Trophoblast cell (in vitro differentiated cells and primary cell): ENCODE measurements at regions not wholly inside any gene's neighbourhood (a gene's known extent, or its start where the extent isn't known, plus 50 kb on each side); places are given as distances from the start of the nearest gene placed in this dataset.

Experiments
- DNase-seq, 2 donors: peaks; one replicate each; pipeline ENCODE4 v3.0.0-alpha.2; 2016
- H2AFZ ChIP-seq: 2 replicates; pipeline ENCODE4 v1.6.1; 2013; ENCODE audit warnings: low read length, moderate library complexity, mild to moderate bottlenecking; ENCODE audit not compliant: insufficient read depth, poor library complexity
- H2AK5ac ChIP-seq: 2 replicates; pipeline ENCODE4 v1.6.1; 2013; ENCODE audit warnings: mild to moderate bottlenecking, low read length
- H2BK120ac ChIP-seq: 2 replicates; pipeline ENCODE4 v1.6.1; 2013; ENCODE audit warnings: low read length, mild to moderate bottlenecking, moderate library complexity; ENCODE audit not compliant: insufficient read depth, poor library complexity
- H2BK12ac ChIP-seq: 2 replicates; pipeline ENCODE4 v1.6.1; 2013; ENCODE audit warnings: mild to moderate bottlenecking, low read length, moderate library complexity
- H2BK5ac ChIP-seq: 2 replicates; pipeline ENCODE4 v1.6.1; 2013; ENCODE audit warnings: low read length, low read depth, moderate library complexity, mild to moderate bottlenecking; ENCODE audit not compliant: poor library complexity
- H3K14ac ChIP-seq: 2 replicates; pipeline ENCODE4 v1.6.1; 2013; ENCODE audit warnings: mild to moderate bottlenecking, low read length
- H3K18ac ChIP-seq: 2 replicates; pipeline ENCODE4 v1.6.1; 2013; ENCODE audit warnings: mild to moderate bottlenecking, low read length
- H3K23ac ChIP-seq: 2 replicates; pipeline ENCODE4 v1.6.1; 2013; ENCODE audit warnings: low read length
- H3K27ac ChIP-seq: 2 replicates; pipeline ENCODE4 v1.5.1; 2013; ENCODE audit warnings: low read depth, mild to moderate bottlenecking, inconsistent platforms, low read length, moderate library complexity
- H3K27me3 ChIP-seq: 2 replicates; pipeline ENCODE4 v1.6.1; 2013; ENCODE audit warnings: inconsistent platforms, mild to moderate bottlenecking, low read length, moderate library complexity; ENCODE audit not compliant: insufficient read depth
- H3K36me3 ChIP-seq, 2 experiments: 1 replicate in 1 of 2; 2 replicates in 1 of 2; pipeline ENCODE4 v1.6.1; 2013; ENCODE audit warnings: low read length in 2 of 2, mild to moderate bottlenecking in 2 of 2, moderate library complexity in 1 of 2; ENCODE audit not compliant: insufficient read depth in 2 of 2, control insufficient read depth in 1 of 2
- H3K4ac ChIP-seq: 2 replicates; pipeline ENCODE4 v1.6.1; 2013; ENCODE audit warnings: low read depth, mild to moderate bottlenecking, low read length, moderate library complexity
- H3K4me1 ChIP-seq, 2 experiments: 1 replicate in 1 of 2; 2 replicates in 1 of 2; pipeline ENCODE4 v1.6.1; 2013; ENCODE audit warnings: low read length in 2 of 2, mild to moderate bottlenecking in 2 of 2, moderate library complexity in 1 of 2; ENCODE audit not compliant: insufficient read depth in 2 of 2, control insufficient read depth in 1 of 2
- H3K4me2 ChIP-seq: 2 replicates; pipeline ENCODE4 v1.6.1; 2013; ENCODE audit warnings: inconsistent platforms, mild to moderate bottlenecking, low read length, moderate library complexity
- H3K4me3 ChIP-seq: 2 replicates; pipeline ENCODE4 v1.5.1; 2013; ENCODE audit warnings: mild to moderate bottlenecking, low read depth, low read length, inconsistent platforms
- H3K79me1 ChIP-seq: one replicate; pipeline ENCODE4 v1.6.1; 2013; ENCODE audit warnings: low read length
- H3K79me2 ChIP-seq: 2 replicates; pipeline ENCODE4 v1.6.1; 2013; ENCODE audit warnings: low read length, mild to moderate bottlenecking; ENCODE audit not compliant: control insufficient read depth, insufficient read depth, poor library complexity
- H3K9ac ChIP-seq: 2 replicates; pipeline ENCODE4 v1.6.1; 2013; ENCODE audit warnings: mild to moderate bottlenecking, low read length
- H3K9me3 ChIP-seq: 2 replicates; pipeline ENCODE4 v1.6.1; 2013; ENCODE audit warnings: low read depth, mild to moderate bottlenecking, control low read depth, inconsistent platforms, low read length; ENCODE audit not compliant: insufficient read depth
- H4K12ac ChIP-seq: 2 replicates; pipeline ENCODE4 v1.6.1; 2013; ENCODE audit warnings: low read depth, mild to moderate bottlenecking, low read length, moderate library complexity
- H4K8ac ChIP-seq: 2 replicates; pipeline ENCODE4 v1.6.1; 2013; ENCODE audit warnings: low read depth, mild to moderate bottlenecking, low read length, moderate library complexity
- H4K91ac ChIP-seq: one replicate; pipeline ENCODE4 v1.6.1; 2013; ENCODE audit warnings: low read depth, mild to moderate bottlenecking, low read length, moderate library complexity
- WGBS: extraction: QIAGEN DNeasy Blood & Tissue Kit; methylation state at CpG from one replicate; pipeline ENCODE4 v1.1.7; 2013; ENCODE audit warnings: missing lambda C conversion rate; ENCODE audit not compliant: insufficient read length, insufficient coverage; ENCODE audit errors: extremely low coverage; 5-methylcytosine and 5-hydroxymethylcytosine counted together

GRCh38 chr12:5184186-5184585 lies 140.5 kb downstream of the KCNA5 start:
- WGBS: no CpG with 5 or more reads among the region's 5 CpGs
- Histone ChIP-seq H3K79me1 (no peaks in the 10 kb centered on the region), H3K9ac (no peak overlapping the region), H3K4me1 (no peaks in the 10 kb centered on the region), H3K4me2 (no peak overlapping the region), H3K79me2 (no peaks in the 10 kb centered on the region), H2BK5ac (no peak overlapping the region), H2BK120ac (no peak overlapping the region), H3K4ac (no peak overlapping the region), H3K27ac (no peak overlapping the region), H3K18ac (no peak overlapping the region), H3K23ac (no peak overlapping the region), H3K14ac (no peak overlapping the region), H2AFZ (no peak overlapping the region), H2BK12ac (no peak overlapping the region), H3K9me3 (peaks cover 1% of the 10 kb centered on the region), H3K36me3 (no peaks in the 10 kb centered on the region), H4K8ac (no peak overlapping the region), H4K12ac (no peak overlapping the region), H3K4me3 (no peak overlapping the region), H2AK5ac (no peak overlapping the region), H3K27me3 (no peaks in the 10 kb centered on the region), H4K91ac (no peak overlapping the region)
- no peak for DNase-seq

- Histone ChIP-seq H2BK5ac (no peak overlapping the region), H3K9ac (no peak overlapping the region), H2AFZ (no peak overlapping the region), H3K9me3 (peaks cover 1% of the 10 kb centered on the region), H4K91ac (no peak overlapping the region), H4K12ac (no peak overlapping the region), H3K4me2 (no peak overlapping the region), H2BK12ac (no peak overlapping the region), H3K14ac (no peak overlapping the region), H2BK120ac (no peak overlapping the region), H3K27ac (no peak overlapping the region), H3K4ac (no peak overlapping the region), H3K79me2 (no peaks in the 10 kb centered on the region), H3K4me1 (no peaks in the 10 kb centered on the region), H3K4me3 (no peak overlapping the region), H3K18ac (no peak overlapping the region), H3K27me3 (no peaks in the 10 kb centered on the region), H2AK5ac (no peak overlapping the region), H3K79me1 (no peaks in the 10 kb centered on the region), H3K36me3 (no peaks in the 10 kb centered on the region), H4K8ac (no peak overlapping the region), H3K23ac (no peak overlapping the region)
- DNase-seq: no peak
- WGBS: no CpG with 5 or more reads among the region's 8 CpGs
Observed at GRCh38 chr12:5185435-5186069, 141.9 kb downstream of the KCNA5 start.

GRCh38 chr12:5186715-5187114 lies 143.0 kb downstream of the KCNA5 start:
- H3K23ac ChIP-seq: no peak overlapping the region
- no peak overlapping the region for H3K4me2 ChIP-seq
- H3K9ac ChIP-seq: no peak overlapping the region
- H3K27ac ChIP-seq: no peak overlapping the region
- H3K4me3 ChIP-seq: no peak overlapping the region
- H3K9me3 ChIP-seq: peaks cover 1% of the 10 kb centered on the region
- H4K8ac ChIP-seq: no peak overlapping the region
- no peak for DNase-seq
- H2AK5ac ChIP-seq: no peak overlapping the region
- H2AFZ ChIP-seq: no peak overlapping the region
- H3K27me3 ChIP-seq: no peaks in the 10 kb centered on the region
- H3K14ac ChIP-seq: no peak overlapping the region
- H2BK5ac ChIP-seq: no peak overlapping the region
- H3K79me2 ChIP-seq: no peaks in the 10 kb centered on the region
- WGBS: no CpG with 5 or more reads among the region's 4 CpGs
- H3K79me1 ChIP-seq: no peaks in the 10 kb centered on the region
- no peak overlapping the region for H3K18ac ChIP-seq
- no peaks in the 10 kb centered on the region for H3K36me3 ChIP-seq
- H2BK120ac ChIP-seq: no peak overlapping the region
- H2BK12ac ChIP-seq: no peak overlapping the region
- no peaks in the 10 kb centered on the region for H3K4me1 ChIP-seq
- H4K91ac ChIP-seq: no peak overlapping the region
- no peak overlapping the region for H4K12ac ChIP-seq
- H3K4ac ChIP-seq: no peak overlapping the region

GRCh38 chr12:5187136-5187535 lies 143.5 kb downstream of the KCNA5 start:
- H4K12ac ChIP-seq: no peak overlapping the region
- no peak overlapping the region for H2AFZ ChIP-seq
- no peak overlapping the region for H4K8ac ChIP-seq
- peaks cover 1% of the 10 kb centered on the region for H3K9me3 ChIP-seq
- H3K23ac ChIP-seq: no peak overlapping the region
- H3K79me1 ChIP-seq: no peaks in the 10 kb centered on the region
- no peak overlapping the region for H2BK120ac ChIP-seq
- no peak overlapping the region for H3K18ac ChIP-seq
- H2BK12ac ChIP-seq: no peak overlapping the region
- no peak overlapping the region for H4K91ac ChIP-seq
- H3K14ac ChIP-seq: no peak overlapping the region
- no peak overlapping the region for H2BK5ac ChIP-seq
- H3K4me2 ChIP-seq: no peak overlapping the region
- H3K27ac ChIP-seq: no peak overlapping the region
- H3K79me2 ChIP-seq: no peaks in the 10 kb centered on the region
- no peak overlapping the region for H3K9ac ChIP-seq
- peaks cover 0 to 1% of the 10 kb centered on the region in 2 experiments for H3K4me1 ChIP-seq
- WGBS: no CpG with 5 or more reads among the region's 2 CpGs
- no peaks in the 10 kb centered on the region for H3K36me3 ChIP-seq
- H2AK5ac ChIP-seq: no peak overlapping the region
- no peak overlapping the region for H3K4me3 ChIP-seq
- H3K4ac ChIP-seq: no peak overlapping the region
- H3K27me3 ChIP-seq: no peaks in the 10 kb centered on the region
- DNase-seq: no peak
